SU-DHL-6 (cell line): ENCODE measurements at regions not wholly inside any gene's neighbourhood (a gene's known extent, or its start where the extent isn't known, plus 50 kb on each side); places are given as distances from the start of the nearest gene placed in this dataset.

Experiments
- H2AFZ ChIP-seq: fragments of 200-600 bp; sonication (generic); 2 replicates; pipeline ENCODE4 v1.6.1; 2014; ENCODE audit warnings: low read depth, mild to moderate bottlenecking, moderate library complexity, mixed read lengths, antibody characterized with exemption, low read length; ENCODE audit not compliant: severe bottlenecking
- H3F3A ChIP-seq: fragments of 200-600 bp; shearing (Covaris generic); 2 replicates; pipeline ENCODE4 v1.6.0; 2016; ENCODE audit warnings: antibody characterized with exemption, mild to moderate bottlenecking; ENCODE audit not compliant: insufficient read depth
- H3K27ac ChIP-seq: fragments of 200-600 bp; sonication (generic); 2 replicates; pipeline ENCODE4 v1.5.1; 2016; ENCODE audit warnings: low read depth, mild to moderate bottlenecking, low read length, moderate library complexity, mixed read lengths
- H3K27me3 ChIP-seq: fragments of 200-600 bp; sonication (generic), shearing (Covaris generic); 2 replicates; pipeline ENCODE4 v1.6.0; 2014; ENCODE audit warnings: mild to moderate bottlenecking, low read length
- H3K36me3 ChIP-seq: fragments of 200-600 bp; sonication (generic); 2 replicates; pipeline ENCODE4 v1.6.1; 2014; ENCODE audit warnings: mild to moderate bottlenecking, low read length, mixed read lengths
- H3K4me2 ChIP-seq: fragments of 300-600, 200-600 bp; shearing (Covaris generic), sonication (generic); 2 replicates; pipeline ENCODE4 v1.6.0; 2014; ENCODE audit warnings: low read length, low read depth, mild to moderate bottlenecking; ENCODE audit not compliant: poor library complexity, severe bottlenecking
- H3K4me3 ChIP-seq: fragments of 200-600 bp; sonication (generic); 2 replicates; pipeline ENCODE4 v1.5.1; 2014; ENCODE audit warnings: antibody characterized with exemption, low read length, mild to moderate bottlenecking, mixed read lengths; ENCODE audit not compliant: insufficient read depth, poor library complexity, severe bottlenecking
- H3K79me2 ChIP-seq: fragments of 200-600 bp; sonication (generic); 2 replicates; pipeline ENCODE4 v1.6.1; 2014; ENCODE audit warnings: mild to moderate bottlenecking, low read length, moderate library complexity; ENCODE audit not compliant: insufficient read depth
- H3K9ac ChIP-seq: fragments of 200-600 bp; sonication (generic); 2 replicates; pipeline ENCODE4 v1.7.0; 2014; ENCODE audit warnings: mild to moderate bottlenecking, low read length
- H3K9me2 ChIP-seq: fragments of 200-600 bp; sonication (generic); replicated peaks from 2 replicates; pipeline ENCODE4 v1.6.1; 2014; ENCODE audit warnings: low read length; ENCODE audit not compliant: insufficient read depth
- H3K9me3 ChIP-seq: fragments of 200-600 bp; sonication (generic); 2 replicates; pipeline ENCODE4 v1.6.1; 2014; ENCODE audit warnings: low read length, mixed read lengths; ENCODE audit not compliant: insufficient read depth
- H4K20me1 ChIP-seq: fragments of 200-600 bp; sonication (generic); 2 replicates; pipeline ENCODE4 v1.6.1; 2014; ENCODE audit warnings: low read depth, mild to moderate bottlenecking, antibody characterized with exemption, low read length, moderate library complexity, mixed read lengths
- EZH2phosphoT487 ChIP-seq: fragments of 200-600 bp; sonication (generic), shearing (Covaris generic); conservative IDR thresholded peaks from 2 replicates; pipeline ENCODE4 v1.6.1; 2018; ENCODE audit warnings: mild to moderate bottlenecking, antibody characterized with exemption, low read length, moderate library complexity, mixed read lengths
- TF ChIP-seq, protein P1 (sequence below): fragments of 200-600 bp; sonication (generic); IDR thresholded peaks from one replicate; pipeline ENCODE4 v1.5.1; 2017; ENCODE audit warnings: antibody characterized with exemption, mild to moderate bottlenecking, low read length, moderate library complexity; ENCODE audit not compliant: insufficient read depth, poor library complexity, severe bottlenecking

DNA sequence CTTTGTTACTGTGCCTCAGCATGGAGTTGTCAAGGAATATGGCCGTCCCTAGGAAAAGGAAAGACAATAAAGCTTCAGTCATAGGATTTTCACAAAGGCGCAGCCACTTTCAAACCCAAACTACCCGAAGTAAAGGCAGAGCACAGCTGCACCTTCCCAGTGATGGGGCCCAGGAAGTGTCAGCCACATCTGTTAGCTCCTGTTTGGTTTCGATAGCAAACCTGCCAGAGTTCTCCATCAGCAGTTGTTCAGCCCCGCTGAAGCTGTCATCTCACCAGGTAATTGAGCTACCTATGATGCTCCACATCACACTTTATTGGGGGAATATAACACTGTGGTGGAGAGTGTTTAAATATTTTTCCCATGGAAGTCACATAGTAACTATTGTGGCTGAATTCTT lies 80.7 kb downstream of the LRATD1 start:
- Histone ChIP-seq H3K27me3 (no peaks in the 10 kb centered on the region), H4K20me1 (no peaks in the 10 kb centered on the region), H3K4me3 (no peak overlapping the region), H3K9ac (no peak overlapping the region), H3K36me3 (no peaks in the 10 kb centered on the region), H2AFZ (no peak overlapping the region), H3K4me2 (no peak overlapping the region), H3K9me2 (no peaks in the 10 kb centered on the region), H3K27ac (no peak overlapping the region), H3F3A (no peaks in the 10 kb centered on the region), H3K79me2 (no peaks in the 10 kb centered on the region), H3K9me3 (no peaks in the 10 kb centered on the region)
- no peak for TF ChIP-seq EZH2phosphoT487
- TF ChIP-seq, protein P1, sequence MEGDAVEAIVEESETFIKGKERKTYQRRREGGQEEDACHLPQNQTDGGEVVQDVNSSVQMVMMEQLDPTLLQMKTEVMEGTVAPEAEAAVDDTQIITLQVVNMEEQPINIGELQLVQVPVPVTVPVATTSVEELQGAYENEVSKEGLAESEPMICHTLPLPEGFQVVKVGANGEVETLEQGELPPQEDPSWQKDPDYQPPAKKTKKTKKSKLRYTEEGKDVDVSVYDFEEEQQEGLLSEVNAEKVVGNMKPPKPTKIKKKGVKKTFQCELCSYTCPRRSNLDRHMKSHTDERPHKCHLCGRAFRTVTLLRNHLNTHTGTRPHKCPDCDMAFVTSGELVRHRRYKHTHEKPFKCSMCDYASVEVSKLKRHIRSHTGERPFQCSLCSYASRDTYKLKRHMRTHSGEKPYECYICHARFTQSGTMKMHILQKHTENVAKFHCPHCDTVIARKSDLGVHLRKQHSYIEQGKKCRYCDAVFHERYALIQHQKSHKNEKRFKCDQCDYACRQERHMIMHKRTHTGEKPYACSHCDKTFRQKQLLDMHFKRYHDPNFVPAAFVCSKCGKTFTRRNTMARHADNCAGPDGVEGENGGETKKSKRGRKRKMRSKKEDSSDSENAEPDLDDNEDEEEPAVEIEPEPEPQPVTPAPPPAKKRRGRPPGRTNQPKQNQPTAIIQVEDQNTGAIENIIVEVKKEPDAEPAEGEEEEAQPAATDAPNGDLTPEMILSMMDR: no peak

DNA sequence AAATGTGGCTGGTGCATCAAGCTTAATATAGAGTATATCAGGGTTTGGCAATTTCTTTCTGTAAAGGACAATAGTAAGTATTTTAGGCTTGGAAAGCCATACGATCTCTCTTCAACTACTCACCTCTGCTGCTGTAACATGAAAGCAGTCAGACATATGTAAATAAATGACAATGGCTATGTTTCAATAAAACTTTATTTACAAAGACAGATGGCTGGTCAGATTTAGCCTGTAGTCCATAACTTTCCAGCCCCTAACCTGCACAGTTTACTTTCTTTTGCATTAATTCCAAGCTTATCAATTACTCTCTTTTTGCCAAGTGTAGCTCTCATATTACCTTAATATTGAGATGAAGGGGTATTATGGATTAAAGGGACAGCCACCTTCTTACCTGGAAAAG lies 83.1 kb downstream of the LRATD1 start:
- Histone ChIP-seq H3K4me3 (no peak overlapping the region), H4K20me1 (no peaks in the 10 kb centered on the region), H3K27me3 (no peaks in the 10 kb centered on the region), H3K9me2 (no peaks in the 10 kb centered on the region), H3K36me3 (no peaks in the 10 kb centered on the region), H3K9me3 (no peaks in the 10 kb centered on the region), H3K4me2 (no peak overlapping the region), H2AFZ (no peak overlapping the region), H3K9ac (no peak overlapping the region), H3K79me2 (no peaks in the 10 kb centered on the region), H3F3A (no peaks in the 10 kb centered on the region), H3K27ac (no peak overlapping the region)
- TF ChIP-seq, protein P1: no peak
- TF ChIP-seq EZH2phosphoT487: no peak

DNA sequence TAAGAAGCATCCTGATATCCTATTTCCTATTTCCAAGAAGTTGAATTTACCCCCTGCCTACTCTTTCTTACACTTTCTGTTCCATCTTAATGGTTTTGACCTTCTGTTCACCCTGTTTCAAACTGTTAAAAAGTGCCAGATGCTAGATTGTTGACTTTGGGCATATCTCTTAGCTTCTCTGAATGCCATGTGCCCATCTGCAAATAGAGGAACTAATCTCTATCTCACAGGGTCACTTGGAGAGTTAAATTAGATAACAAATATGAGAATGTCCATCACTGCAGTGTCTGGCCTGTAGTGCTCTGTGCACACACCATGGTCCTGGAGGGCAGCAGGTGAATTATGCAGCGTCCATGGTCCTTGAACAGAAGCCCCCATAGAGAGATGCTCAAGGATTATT lies 83.8 kb downstream of the LRATD1 start:
- no peaks in the 10 kb centered on the region for H3K9me2 ChIP-seq
- H3K4me3 ChIP-seq: no peak overlapping the region
- H3K9me3 ChIP-seq: no peaks in the 10 kb centered on the region
- no peak overlapping the region for H3K9ac ChIP-seq
- TF ChIP-seq, protein P1: no peak
- no peak for TF ChIP-seq EZH2phosphoT487
- no peaks in the 10 kb centered on the region for H3F3A ChIP-seq
- no peaks in the 10 kb centered on the region for H3K36me3 ChIP-seq
- no peak overlapping the region for H3K4me2 ChIP-seq
- H3K79me2 ChIP-seq: no peaks in the 10 kb centered on the region
- no peaks in the 10 kb centered on the region for H4K20me1 ChIP-seq
- H2AFZ ChIP-seq: no peak overlapping the region
- H3K27me3 ChIP-seq: no peaks in the 10 kb centered on the region
- H3K27ac ChIP-seq: no peak overlapping the region

DNA sequence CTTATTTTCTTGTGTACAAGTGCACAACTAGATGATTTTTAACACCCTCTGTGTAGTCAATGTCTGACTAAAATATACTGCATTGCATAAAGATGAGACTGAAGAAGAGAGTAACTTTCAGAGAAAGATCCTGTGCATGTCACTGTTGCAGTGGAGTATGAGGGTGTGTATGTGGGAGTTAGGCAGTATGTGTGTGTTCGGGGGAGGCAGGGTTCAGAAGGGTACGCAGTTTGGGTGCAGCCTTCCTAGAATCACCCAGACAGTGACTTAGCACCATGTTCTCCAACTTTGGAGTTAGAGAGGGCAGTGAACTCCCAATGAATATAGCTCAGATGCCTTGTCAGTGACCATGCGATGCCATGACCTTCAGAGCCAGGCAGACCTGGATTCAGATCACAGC lies 84.6 kb downstream of the LRATD1 start:
- Histone ChIP-seq H3K9me2 (no peaks in the 10 kb centered on the region), H3K36me3 (no peaks in the 10 kb centered on the region), H4K20me1 (no peaks in the 10 kb centered on the region), H3K27ac (no peak overlapping the region), H3K9me3 (no peaks in the 10 kb centered on the region), H2AFZ (no peak overlapping the region), H3K9ac (no peak overlapping the region), H3F3A (no peaks in the 10 kb centered on the region), H3K79me2 (no peaks in the 10 kb centered on the region), H3K27me3 (no peaks in the 10 kb centered on the region), H3K4me2 (no peak overlapping the region), H3K4me3 (no peak overlapping the region)
- TF ChIP-seq, protein P1: no peak
- no peak for TF ChIP-seq EZH2phosphoT487
